HG03565 (cell line): ENCODE measurements at regions not wholly inside any gene's neighbourhood (a gene's known extent, or its start where the extent isn't known, plus 50 kb on each side); places are given as distances from the start of the nearest gene placed in this dataset.

Experiments used
- ATAC-seq: cut with Tn5 transposase; IDR thresholded peaks from one replicate; pipeline ENCODE4 v1.9.1; 2021; ENCODE audit warnings: mild to moderate bottlenecking, moderate library complexity; ENCODE audit not compliant: unreplicated experiment

- ATAC-seq = no peak
Measured at GRCh38 chr2:217028128-217028527, 168.3 kb upstream of the TNP1 start.

DNA sequence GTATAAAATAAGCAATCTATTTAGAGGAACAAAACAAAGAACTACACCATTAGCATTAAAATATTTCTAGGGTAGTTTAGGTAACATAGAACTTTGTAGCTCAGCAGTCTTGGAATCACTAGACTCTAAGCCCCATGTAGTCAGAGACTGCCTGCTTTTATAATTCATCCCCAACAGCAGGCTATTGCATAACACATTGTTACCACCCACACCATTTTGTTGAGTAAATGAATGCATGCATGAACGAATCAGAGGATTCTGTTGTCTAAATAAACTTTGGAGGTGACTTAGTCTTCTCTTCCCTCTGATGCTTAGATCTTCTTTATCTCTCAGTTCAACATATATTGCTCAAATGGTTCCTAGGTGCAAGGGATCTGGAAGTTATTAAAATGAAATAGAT lies 167.6 kb upstream of the TNP1 start:
- no peak for ATAC-seq

- ATAC-seq = no peak
Measured at GRCh38 chr2:217026569-217026968, 166.7 kb upstream of the TNP1 start.

- no peak for ATAC-seq
Measured at GRCh38 chr2:217026161-217026560, 166.3 kb upstream of the TNP1 start.

DNA sequence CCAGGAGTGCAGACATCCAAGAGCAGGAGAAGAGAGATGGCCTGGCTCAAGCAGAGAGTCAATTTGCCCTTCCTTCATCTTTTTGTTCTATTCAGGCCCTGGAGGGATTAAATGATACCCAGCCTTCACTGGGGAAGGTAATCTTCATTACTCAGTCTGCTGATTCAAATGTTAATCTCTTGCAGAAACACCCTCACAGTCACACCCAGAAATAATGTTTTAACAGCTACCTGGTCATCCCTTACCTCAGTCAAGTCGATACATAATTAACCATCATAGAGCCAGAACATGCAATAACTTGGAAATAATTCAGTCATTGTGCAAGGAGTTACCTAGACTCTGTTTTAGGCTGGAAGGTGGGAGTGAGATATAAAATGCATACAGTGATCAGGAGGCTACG lies 163.7 kb upstream of the TNP1 start:
- no peak for ATAC-seq

- ATAC-seq = no peak
Measured at GRCh38 chr2:217017456-217018252, 157.8 kb upstream of the TNP1 start.

DNA sequence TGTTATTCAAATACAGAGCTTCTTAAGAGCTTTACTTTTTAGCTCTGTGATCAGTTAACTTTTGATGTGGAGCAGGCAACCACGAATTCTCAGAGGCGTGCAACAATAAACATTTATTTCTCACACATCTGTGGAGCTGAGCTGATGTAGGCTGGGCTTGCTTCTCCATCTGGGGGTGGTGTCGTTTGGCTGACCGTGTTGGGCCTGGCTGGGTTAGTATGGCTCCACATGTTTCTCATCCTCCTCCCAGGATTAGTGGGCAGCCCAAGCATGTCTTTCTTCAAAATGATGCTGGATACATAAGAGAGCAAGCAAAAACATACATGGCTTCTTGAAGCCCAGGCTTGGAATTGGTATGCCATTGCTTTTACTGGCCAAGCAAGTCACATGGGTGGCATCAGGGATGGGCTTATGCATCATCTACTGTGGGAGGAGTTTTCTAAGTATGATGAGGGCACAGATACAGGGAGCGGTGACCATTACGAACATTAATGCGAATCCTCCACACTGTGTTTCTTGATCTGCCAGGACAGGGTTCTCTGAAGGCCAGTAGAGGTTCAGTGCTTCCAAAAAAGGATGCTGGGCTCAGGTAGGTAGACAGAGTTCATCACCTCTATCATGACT lies 157.0 kb upstream of the TNP1 start:
- ATAC-seq = no peak

- no peak for ATAC-seq
Measured at GRCh38 chr2:217014328-217015105, 154.7 kb upstream of the TNP1 start.

- ATAC-seq = no peak
Measured at GRCh38 chr2:217013926-217014325, 154.1 kb upstream of the TNP1 start.

- no peak for ATAC-seq
Measured at GRCh38 chr2:217011576-217011975, 151.7 kb upstream of the TNP1 start.

- no peak for ATAC-seq
Measured at GRCh38 chr2:217010173-217010572, 150.3 kb upstream of the TNP1 start.

DNA sequence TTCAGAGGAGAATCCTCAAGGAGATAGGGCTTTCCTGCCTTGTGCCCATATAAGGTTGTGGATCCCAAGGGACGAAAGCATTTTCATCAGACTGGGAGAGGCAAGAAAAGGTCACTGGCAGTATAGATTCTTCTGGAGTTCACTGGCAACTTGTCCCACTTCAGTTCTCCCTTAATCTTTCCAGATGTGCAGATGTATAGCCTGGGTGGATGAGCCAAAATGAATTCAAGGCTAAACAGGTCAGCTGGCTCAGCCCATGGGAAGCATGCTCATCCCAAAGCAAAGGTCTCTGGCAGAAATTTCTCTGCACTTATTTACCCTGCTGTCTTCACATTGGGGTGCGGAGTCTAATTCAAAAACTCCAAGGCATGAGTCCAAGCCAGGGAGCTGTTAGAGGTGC lies 148.9 kb upstream of the TNP1 start:
- no peak for ATAC-seq

DNA sequence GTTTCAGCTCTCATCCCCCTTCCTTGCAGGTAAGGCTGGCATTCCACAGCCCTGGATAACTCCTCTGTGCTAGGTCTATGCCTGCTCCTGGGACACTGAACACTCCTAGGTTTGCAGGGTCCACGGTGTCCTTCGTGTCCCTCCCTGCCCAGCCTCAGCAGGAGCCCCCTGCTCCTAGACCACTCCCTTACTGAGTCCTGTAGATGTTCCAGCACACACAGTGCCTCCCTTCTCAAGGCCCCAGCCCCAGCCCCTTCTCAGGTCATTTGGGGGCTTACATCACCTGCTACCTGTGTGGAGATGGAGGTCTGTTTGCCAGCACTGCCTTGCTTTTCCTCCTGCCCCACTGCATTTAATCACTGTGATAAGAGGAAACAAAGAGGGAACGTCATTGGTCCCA lies 146.4 kb upstream of the TNP1 start:
- no peak for ATAC-seq

- ATAC-seq = no peak
Measured at GRCh38 chr2:217004656-217005055, 144.8 kb upstream of the TNP1 start.

GRCh38 chr2:217001740-217002139 lies 141.9 kb upstream of the TNP1 start:
- no peak for ATAC-seq

DNA sequence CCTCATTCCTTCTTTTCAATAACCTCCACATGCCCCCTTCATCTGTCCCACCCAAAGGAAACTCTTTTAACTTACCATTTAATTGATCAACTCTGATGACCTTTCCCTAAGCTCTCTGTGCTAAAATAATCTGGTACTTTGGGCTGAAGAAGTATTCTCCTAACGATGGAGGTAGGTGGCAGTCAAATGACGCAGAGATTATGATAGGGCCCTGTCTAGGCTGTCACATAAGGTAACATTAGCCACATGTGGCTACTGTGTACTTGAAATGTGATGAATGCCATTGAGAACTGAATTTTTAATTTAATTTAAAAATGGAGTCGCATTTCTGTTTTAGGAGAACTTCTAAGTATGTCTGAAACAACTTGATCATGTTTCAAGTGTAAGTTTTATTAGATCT lies 140.5 kb upstream of the TNP1 start:
- ATAC-seq = no peak

- no peak for ATAC-seq
Measured at GRCh38 chr2:216996279-216996845, 136.5 kb upstream of the TNP1 start.

GRCh38 chr2:216994353-216994854 lies 134.5 kb upstream of the TNP1 start:
- ATAC-seq = no peak

- ATAC-seq = no peak
Measured at GRCh38 chr2:216992056-216992675, 132.3 kb upstream of the TNP1 start.

- ATAC-seq = no peak
Measured at GRCh38 chr2:216991563-216991962, 131.7 kb upstream of the TNP1 start.
